ENCODE measurements at regions not wholly inside any gene's neighbourhood (a gene's known extent, or its start where the extent isn't known, plus 50 kb on each side); places are given as distances from the start of the nearest gene placed in this dataset.
"Not testable (repeated sequence)": the region's sequence is repeated elsewhere in the genome, so short reads cannot be mapped to it uniquely, and the experiment has no call there.

DNA sequence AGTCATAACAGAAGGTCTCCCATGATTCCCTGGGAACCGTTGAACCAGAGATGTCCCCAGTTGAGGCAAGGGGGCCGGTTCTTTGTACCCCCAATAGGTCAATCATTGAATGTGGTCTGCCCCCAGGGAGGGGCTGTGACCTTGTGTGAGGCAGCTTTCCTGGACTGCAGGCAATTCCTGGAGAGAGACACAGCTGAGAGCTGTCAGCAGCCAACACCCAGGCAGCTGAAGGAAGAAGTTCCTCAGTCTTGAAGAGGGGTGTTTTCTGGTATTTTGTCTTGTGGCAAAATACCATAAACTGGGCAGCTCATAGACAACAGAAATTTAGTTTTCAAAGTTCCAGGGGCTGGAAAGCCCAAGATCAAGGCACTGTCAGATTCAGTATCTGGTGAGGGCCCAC is 185.7 kb upstream of the ATP6AP2 start:
- Histone ChIP-seq H3K4me3 (no peak overlapping the region), H3K9me3 (no peaks in the 10 kb centered on the region), H3K36me3 (ENCODE audit: low read depth) (no peaks in the 10 kb centered on the region), H3K4me1 (ENCODE audit: low read depth) (no peaks in the 10 kb centered on the region)
- TF ChIP-seq, protein P1, sequence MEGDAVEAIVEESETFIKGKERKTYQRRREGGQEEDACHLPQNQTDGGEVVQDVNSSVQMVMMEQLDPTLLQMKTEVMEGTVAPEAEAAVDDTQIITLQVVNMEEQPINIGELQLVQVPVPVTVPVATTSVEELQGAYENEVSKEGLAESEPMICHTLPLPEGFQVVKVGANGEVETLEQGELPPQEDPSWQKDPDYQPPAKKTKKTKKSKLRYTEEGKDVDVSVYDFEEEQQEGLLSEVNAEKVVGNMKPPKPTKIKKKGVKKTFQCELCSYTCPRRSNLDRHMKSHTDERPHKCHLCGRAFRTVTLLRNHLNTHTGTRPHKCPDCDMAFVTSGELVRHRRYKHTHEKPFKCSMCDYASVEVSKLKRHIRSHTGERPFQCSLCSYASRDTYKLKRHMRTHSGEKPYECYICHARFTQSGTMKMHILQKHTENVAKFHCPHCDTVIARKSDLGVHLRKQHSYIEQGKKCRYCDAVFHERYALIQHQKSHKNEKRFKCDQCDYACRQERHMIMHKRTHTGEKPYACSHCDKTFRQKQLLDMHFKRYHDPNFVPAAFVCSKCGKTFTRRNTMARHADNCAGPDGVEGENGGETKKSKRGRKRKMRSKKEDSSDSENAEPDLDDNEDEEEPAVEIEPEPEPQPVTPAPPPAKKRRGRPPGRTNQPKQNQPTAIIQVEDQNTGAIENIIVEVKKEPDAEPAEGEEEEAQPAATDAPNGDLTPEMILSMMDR (IDR thresholded peaks at IDR 0.05): no peak
- no peak for ATAC-seq
- no peak for DNase-seq
- intact Hi-C loops (cut with DNase I, micrococcal nuclease): no loop called here

DNA sequence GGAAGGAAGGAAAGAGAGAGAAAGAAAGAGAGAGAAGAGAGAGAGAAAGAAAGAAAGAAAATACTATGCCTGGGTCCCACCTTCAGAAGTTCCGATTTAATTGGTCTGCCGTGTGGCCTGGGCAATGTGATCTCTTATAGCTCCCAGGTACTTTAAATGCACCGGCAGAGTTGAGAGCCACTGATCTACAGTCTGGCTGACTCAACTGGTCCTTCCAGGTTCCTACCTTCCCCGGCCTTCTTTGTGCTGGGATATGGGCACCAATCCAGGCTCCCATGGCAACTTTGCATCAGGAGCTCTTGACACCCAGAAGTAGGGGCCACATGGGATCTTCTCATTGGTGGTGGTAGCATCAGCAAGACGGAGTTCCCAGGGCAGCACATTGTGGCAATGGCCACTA is 186.5 kb upstream of the ATP6AP2 start:
- Histone ChIP-seq H3K4me1 (ENCODE audit: low read depth) (no peaks in the 10 kb centered on the region), H3K9me3 (no peaks in the 10 kb centered on the region), H3K4me3 (no peak overlapping the region), H3K36me3 (ENCODE audit: low read depth) (no peaks in the 10 kb centered on the region)
- intact Hi-C loops (cut with DNase I, micrococcal nuclease): no loop called here
- DNase-seq: no peak
- TF ChIP-seq, protein P1 (IDR thresholded peaks at IDR 0.05): no peak
- no peak for ATAC-seq

DNA sequence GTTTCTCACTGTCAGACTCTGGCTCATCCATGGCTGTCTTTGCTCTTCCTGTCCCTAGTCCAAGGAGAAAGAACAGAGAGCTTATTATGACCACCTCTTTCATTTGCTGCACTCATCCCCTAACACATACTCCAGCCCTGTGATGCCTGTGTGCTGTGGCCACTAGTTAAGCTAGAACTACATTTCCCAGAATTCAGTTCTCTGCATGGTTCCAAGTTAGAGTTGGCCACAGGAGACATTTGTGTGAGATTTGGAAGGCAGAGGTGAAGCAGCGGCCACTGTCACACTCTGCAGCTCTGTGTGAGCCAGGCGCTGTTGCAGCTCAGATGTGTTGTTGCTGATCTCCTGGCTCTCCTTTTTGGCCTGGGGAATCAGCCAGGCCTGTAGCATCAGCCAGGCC is 188.2 kb upstream of the ATP6AP2 start:
- no peak for ATAC-seq
- TF ChIP-seq, protein P1 (IDR thresholded peaks at IDR 0.05): no peak
- intact Hi-C loops (cut with DNase I, micrococcal nuclease): no loop called here

DNA sequence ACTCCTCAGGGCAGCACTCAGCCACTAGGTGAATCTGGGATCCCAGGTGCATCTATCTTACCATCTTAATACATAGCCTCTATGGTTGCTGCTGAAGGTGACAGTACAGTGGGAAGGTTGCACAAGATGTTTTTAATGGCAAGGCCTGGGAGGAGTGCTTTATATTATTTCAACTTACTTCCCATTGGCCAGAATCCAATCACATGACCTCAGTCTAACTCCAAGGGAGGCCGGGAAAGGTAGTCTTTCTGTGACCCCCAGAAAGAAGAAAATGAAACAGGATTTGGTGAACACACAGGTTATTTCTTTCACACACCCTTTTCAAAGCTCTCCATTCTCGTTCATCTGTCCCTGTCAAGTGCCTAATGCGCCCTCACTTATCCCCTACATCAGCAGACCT is 189.1 kb upstream of the ATP6AP2 start:
- intact Hi-C loops (cut with DNase I, micrococcal nuclease): no loop called here
- no peak overlapping the region for H3K4me3 ChIP-seq
- H3K4me1 ChIP-seq (ENCODE audit: low read depth): no peaks in the 10 kb centered on the region
- ATAC-seq (no peak), DNase-seq (no peak)
- TF ChIP-seq, protein P1 (IDR thresholded peaks at IDR 0.05): no peak
- H3K36me3 ChIP-seq (ENCODE audit: low read depth): no peaks in the 10 kb centered on the region
- H3K9me3 ChIP-seq: no peaks in the 10 kb centered on the region

More for the DNA sequence above, 188.2 kb upstream of the ATP6AP2 start:
- Histone ChIP-seq H3K4me1 (ENCODE audit: low read depth) (no peaks in the 10 kb centered on the region), H3K36me3 (ENCODE audit: low read depth) (no peaks in the 10 kb centered on the region), H3K4me3 (no peak overlapping the region), H3K9me3 (no peaks in the 10 kb centered on the region)
- no peak for DNase-seq

DNA sequence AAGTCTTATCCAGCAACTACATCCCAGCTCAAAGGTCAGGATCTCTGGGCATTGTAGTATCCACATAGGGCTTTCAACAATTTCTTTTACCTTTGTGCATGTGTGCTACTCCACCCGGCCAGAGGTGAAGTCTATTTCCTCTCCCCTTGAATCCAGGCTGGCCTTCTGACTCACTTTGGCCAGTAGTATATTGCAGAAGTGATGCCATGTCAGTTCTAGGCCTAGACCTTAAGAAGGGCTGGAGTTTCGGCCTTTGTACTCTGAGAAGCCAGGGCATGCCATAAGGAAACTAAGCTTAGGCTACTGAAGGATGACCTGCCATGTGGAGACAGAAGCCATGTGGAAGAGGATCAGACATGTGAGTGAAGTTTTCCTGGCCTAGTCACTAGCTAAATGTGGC is 191.2 kb upstream of the ATP6AP2 start:
- H3K4me3 ChIP-seq: no peak overlapping the region
- TF ChIP-seq, protein P1 (IDR thresholded peaks at IDR 0.05): no peak
- H3K4me1 ChIP-seq (ENCODE audit: low read depth): no peaks in the 10 kb centered on the region
- ATAC-seq (peak; percentile 81), DNase-seq (no peak)
- no peaks in the 10 kb centered on the region for H3K36me3 ChIP-seq (ENCODE audit: low read depth)
- intact Hi-C loops (cut with DNase I, micrococcal nuclease): no loop called here
- H3K9me3 ChIP-seq: no peaks in the 10 kb centered on the region

DNA sequence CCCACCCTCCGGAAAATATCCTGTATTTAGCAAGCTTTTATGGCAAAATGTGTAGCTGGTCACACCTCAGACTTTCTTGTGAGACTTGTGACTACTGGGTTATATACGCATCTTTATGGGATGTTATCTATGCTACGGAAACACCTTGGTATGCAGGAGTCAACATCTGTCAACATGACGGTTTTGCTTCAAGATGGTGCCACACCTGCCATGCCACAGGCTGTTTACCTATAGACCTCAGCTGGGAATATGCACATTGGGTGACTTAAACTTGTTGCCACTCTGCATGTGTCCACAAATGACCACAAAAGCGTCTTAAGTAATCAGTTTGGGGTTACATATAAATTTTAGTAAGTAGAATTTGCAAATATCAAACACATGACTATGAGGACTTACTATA is 192.3 kb upstream of the ATP6AP2 start:
- Histone ChIP-seq H3K4me1 (ENCODE audit: low read depth) (no peaks in the 10 kb centered on the region), H3K9me3 (no peaks in the 10 kb centered on the region), H3K36me3 (ENCODE audit: low read depth) (no peaks in the 10 kb centered on the region), H3K4me3 (no peak overlapping the region)
- intact Hi-C loops (cut with DNase I, micrococcal nuclease): no loop called here
- TF ChIP-seq, protein P1 (IDR thresholded peaks at IDR 0.05): no peak
- DNase-seq (no peak), ATAC-seq (peak; percentile 35)

DNA sequence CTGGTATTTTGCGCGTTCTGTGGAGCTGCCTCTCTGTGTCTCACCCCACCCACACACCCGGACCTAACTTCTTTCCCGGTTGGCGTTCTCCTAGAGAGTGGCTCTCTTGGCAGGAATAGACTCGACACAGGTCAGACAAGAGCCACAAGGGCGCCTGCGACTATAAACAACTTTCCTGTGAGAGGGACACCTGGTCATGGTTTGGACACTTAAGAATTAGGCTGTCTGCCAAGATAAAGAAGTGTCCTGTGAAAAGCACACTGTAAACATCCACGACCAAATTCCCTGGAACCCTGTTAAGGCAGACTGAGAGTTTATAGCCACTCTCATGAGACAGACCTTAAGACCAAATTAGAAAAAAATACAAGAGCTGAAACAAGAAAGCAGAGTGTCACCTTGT is 192.9 kb upstream of the ATP6AP2 start:
- ATAC-seq; intact Hi-C loops (cut with DNase I, micrococcal nuclease); DNase-seq; H3K9me3 ChIP-seq; H3K4me3 ChIP-seq; H3K4me1 ChIP-seq (ENCODE audit: low read depth); H3K36me3 ChIP-seq (ENCODE audit: low read depth): not testable (repeated sequence)

DNA sequence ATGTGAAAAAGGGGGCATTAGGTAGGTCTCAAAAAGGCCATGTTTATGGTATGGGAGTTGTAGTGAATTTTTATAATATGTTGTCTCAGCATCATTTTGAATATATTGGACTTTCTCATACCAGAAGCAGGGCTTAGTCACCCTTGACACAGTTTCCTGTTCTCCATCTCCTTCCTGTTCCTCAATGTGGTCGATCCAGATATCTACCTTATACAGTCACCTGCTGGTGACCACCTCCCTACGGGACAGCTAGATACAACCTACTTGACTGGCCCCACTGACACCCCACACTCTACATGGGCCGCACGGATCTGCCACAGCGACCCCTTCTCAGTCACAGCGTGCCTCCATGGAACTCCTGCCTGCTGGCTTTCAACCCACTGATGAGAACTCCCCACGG is 193.5 kb upstream of the ATP6AP2 start:
- H3K4me3 ChIP-seq; H3K36me3 ChIP-seq (ENCODE audit: low read depth); DNase-seq; H3K9me3 ChIP-seq; ATAC-seq; intact Hi-C loops (cut with DNase I, micrococcal nuclease); H3K4me1 ChIP-seq (ENCODE audit: low read depth): not testable (repeated sequence)
